Prostate gland (tissue), 2 donors: ENCODE measurements at regions not wholly inside any gene's neighbourhood (a gene's known extent, or its start where the extent isn't known, plus 50 kb on each side); places are given as distances from the start of the nearest gene placed in this dataset.

ENCODE experiments used
- DNase-seq: peaks from one replicate; pipeline ENCODE4 v3.0.0-alpha.2; 2019; ENCODE audit warnings: low spot score
- H3K27ac ChIP-seq, 2 donors: fragments of 200-600 bp; sonication (generic); 2 replicates each; pipeline ENCODE4 v1.5.1; 2017 to 2019
- H3K27me3 ChIP-seq: fragments of 200-600 bp; sonication (generic); replicated peaks from 2 replicates; pipeline ENCODE4 v1.5.1; 2019; ENCODE audit not compliant: insufficient read depth
- H3K36me3 ChIP-seq, 2 donors: fragments of 200-600 bp; sonication (generic); 1 replicate in 1 of 2; 2 replicates in 1 of 2; pipeline versions ENCODE4 v1.5.1 to v1.8.1; 2017 to 2019
- H3K4me1 ChIP-seq: fragments of 200-600 bp; sonication (generic); replicated peaks from 2 replicates; pipeline ENCODE4 v1.5.1; 2019
- H3K4me3 ChIP-seq, 2 donors: fragments of 200-600 bp; sonication (generic); 2 replicates each; pipeline ENCODE4 v1.5.1; 2017 to 2019
- H3K9me3 ChIP-seq: fragments of 200-600 bp; sonication (generic); 2 replicates; pipeline ENCODE4 v1.5.1; 2017
- CTCF ChIP-seq, 4 experiments: fragments of 200-600 bp in 2 of 4; fragments of 450-650 bp in 2 of 4; sonication (generic) in 2 of 4; IDR thresholded peaks; 1 replicate in 3 of 4; 2 replicates in 1 of 4; pipeline ENCODE4 v1.5.1; 2016 to 2019; ENCODE audit warnings: antibody characterized with exemption in 4 of 4, mild to moderate bottlenecking in 2 of 4, moderate library complexity in 2 of 4
- POLR2A ChIP-seq: fragments of 450-650 bp; IDR thresholded peaks from one replicate; pipeline ENCODE4 v1.6.1; 2016; ENCODE audit warnings: antibody characterized with exemption, mild to moderate bottlenecking
- POLR2AphosphoS5 ChIP-seq: sonication (generic); formaldehyde crosslinking; IDR thresholded peaks from one replicate; pipeline ENCODE4 v1.6.1; 2017; ENCODE audit warnings: antibody characterized with exemption
- WGBS: methylation state at CpG from one replicate; pipeline ENCODE4 v1.1.5; 2018; 5-methylcytosine and 5-hydroxymethylcytosine counted together
- intact Hi-C: fragments of 100-400 bp; cut with DNase I; formaldehyde crosslinking; loops from one replicate; pipeline ENCODE4 v1.14.2; 2022

DNA sequence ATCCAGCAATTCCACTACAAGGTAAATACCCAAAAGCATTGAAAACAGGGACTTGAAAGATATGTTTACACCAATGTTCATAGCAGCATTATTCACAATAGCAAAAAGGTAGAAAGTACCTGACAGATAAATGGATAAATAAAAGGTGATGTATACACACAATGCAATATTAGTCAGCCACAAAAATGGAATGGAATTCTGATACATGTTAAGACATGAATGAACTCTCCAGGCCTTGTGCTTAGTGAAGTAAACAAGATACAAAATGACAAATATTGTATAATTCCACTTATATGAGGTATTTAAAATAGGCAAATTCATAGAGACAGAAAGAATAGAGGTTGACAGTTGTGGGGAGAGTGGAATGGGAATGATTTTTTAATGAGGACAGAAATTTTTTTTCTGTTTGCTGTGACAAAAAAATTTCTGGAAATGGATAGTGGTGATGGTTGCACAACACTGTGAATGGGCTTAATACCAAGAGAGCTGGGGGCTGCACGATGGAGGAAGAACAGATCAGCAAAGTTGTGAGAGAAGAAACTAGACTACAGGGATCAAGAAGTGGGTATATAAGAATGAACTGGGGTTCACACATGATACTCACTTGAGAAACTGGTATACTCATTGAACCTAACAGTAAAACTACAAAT is 137.2 kb downstream of the MZT1 start:
- DNase-seq, result no peak
- Histone ChIP-seq H3K27me3 (no peaks in the 10 kb centered on the region), H3K4me1 (no peaks in the 10 kb centered on the region), H3K27ac (no peak overlapping the region), H3K4me3 (no peak overlapping the region), H3K9me3 (no peaks in the 10 kb centered on the region), H3K36me3 (no peaks in the 10 kb centered on the region)
- WGBS, result 77% methylated on average over 1 of the region's 1 CpG
- TF ChIP-seq POLR2A (no peak), CTCF (IDR thresholded peaks at IDR 0.05) (no peak), POLR2AphosphoS5 (no peak)
- intact Hi-C loops, result no loop called here

DNA sequence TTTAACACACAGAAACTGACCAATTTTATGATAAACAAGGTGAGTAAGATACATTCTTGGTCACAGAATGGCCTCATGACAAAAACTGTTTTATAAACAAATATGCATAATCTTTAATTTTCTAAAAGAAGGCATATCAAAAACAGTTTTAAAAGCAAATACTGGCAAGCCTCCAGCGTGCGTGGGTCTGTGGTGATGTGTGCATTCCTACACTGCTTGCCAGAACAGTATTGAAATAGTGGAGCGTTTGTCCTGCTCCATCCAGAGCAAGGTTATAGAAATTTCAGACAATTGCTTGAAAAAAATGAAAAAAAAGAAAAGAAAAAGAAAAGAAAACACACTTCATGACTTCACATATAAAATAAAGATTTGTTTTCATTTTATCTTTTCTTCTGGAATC is 140.9 kb downstream of the MZT1 start:
- no peak for DNase-seq
- H3K27ac ChIP-seq, result no peak overlapping the region
- no peaks in the 10 kb centered on the region for H3K9me3 ChIP-seq
- WGBS, result 11% methylated on average over 3 of the region's 3 CpGs
- intact Hi-C loops, result no loop called here
- no peaks in the 10 kb centered on the region for H3K4me1 ChIP-seq
- no peaks in the 10 kb centered on the region for H3K27me3 ChIP-seq
- TF ChIP-seq POLR2AphosphoS5, result no peak
- TF ChIP-seq CTCF (IDR thresholded peaks at IDR 0.05), result no peak
- TF ChIP-seq POLR2A, result no peak
- H3K36me3 ChIP-seq, result no peaks in the 10 kb centered on the region
- H3K4me3 ChIP-seq, result no peak overlapping the region

DNA sequence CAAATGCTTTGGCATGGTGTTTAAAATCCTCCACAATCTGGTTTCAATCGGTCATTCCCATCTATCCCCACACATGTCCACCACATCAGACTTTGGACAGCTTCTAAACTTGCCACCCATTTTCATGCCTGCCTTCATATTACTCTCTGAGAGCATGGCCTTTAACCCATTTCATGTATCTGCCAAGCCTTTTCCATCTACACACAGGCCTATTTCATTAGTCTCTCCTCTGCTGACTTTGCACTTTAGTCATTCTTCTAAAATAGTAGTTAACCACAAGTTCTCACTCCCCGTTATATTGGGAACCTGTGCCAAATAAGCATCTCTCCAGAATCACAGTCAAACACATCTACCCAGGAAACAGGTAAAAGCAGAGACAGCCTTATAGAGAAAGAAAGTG is 142.2 kb downstream of the MZT1 start:
- H3K4me1 ChIP-seq, result no peaks in the 10 kb centered on the region
- no peak overlapping the region for H3K27ac ChIP-seq
- H3K36me3 ChIP-seq, result no peaks in the 10 kb centered on the region
- no peaks in the 10 kb centered on the region for H3K27me3 ChIP-seq
- no peaks in the 10 kb centered on the region for H3K9me3 ChIP-seq
- H3K4me3 ChIP-seq, result no peak overlapping the region
- no peak for DNase-seq
- WGBS, result 86% methylated on average over 2 of the region's 2 CpGs
- no peak for TF ChIP-seq POLR2AphosphoS5
- TF ChIP-seq CTCF (IDR thresholded peaks at IDR 0.05), result no peak
- no peak for TF ChIP-seq POLR2A
- intact Hi-C loops, result no loop called here

DNA sequence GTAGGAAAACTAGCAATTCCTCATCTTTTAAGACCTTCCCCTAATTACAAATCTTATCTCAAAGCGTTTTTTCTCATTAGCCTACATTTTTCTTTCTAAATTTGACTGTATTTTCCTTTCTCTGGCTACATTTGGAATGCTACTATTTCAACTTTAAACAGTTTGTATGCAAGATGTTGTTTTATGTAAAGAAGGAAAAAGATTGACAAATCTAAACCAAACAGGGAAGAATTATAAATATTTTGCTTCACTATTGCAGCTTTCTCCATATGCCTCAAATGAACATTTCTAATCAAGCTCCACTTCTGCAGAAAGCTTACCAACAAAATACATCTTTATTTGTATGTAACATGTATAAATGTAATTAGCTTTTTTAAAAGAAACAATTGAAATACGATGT is 156.2 kb downstream of the MZT1 start:
- Histone ChIP-seq H3K9me3 (no peaks in the 10 kb centered on the region), H3K27me3 (no peaks in the 10 kb centered on the region), H3K4me1 (no peaks in the 10 kb centered on the region), H3K36me3 (no peaks in the 10 kb centered on the region), H3K27ac (no peak overlapping the region), H3K4me3 (no peak overlapping the region)
- no peak for TF ChIP-seq CTCF (IDR thresholded peaks at IDR 0.05)
- no peak for TF ChIP-seq POLR2A
- no peak for TF ChIP-seq POLR2AphosphoS5
- DNase-seq, result no peak
- intact Hi-C loops, result no loop called here
- WGBS, result 54% methylated on average over 2 of the region's 2 CpGs

DNA sequence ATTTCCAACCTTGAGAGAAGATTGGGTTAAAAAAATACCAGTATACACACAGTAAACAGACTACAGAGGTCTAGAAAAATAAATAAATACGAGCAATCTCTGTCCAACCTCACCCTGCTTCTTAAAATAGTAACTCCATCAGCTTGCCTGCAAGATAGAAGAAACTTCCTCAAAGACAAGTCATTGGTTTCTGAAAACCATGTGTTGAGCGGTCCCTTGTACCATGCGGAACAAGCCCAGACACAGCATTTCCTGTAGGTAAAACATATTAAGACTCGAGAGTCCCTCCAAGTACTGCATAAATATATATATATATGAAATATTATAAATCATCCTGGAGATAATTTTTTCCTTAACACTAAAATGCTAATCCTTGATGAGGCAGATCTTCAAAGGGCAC is 157.4 kb downstream of the MZT1 start:
- no peak for DNase-seq
- WGBS, result 65% methylated on average over 4 of the region's 4 CpGs
- Histone ChIP-seq H3K27ac (no peak overlapping the region), H3K9me3 (no peaks in the 10 kb centered on the region), H3K4me1 (no peaks in the 10 kb centered on the region), H3K4me3 (no peak overlapping the region), H3K27me3 (no peaks in the 10 kb centered on the region), H3K36me3 (no peaks in the 10 kb centered on the region)
- TF ChIP-seq CTCF (IDR thresholded peaks at IDR 0.05), result no peak
- TF ChIP-seq POLR2A, result no peak
- no peak for TF ChIP-seq POLR2AphosphoS5
- intact Hi-C loops, result no loop called here
